ENCODE measurements at regions not wholly inside any gene's neighbourhood (a gene's known extent, or its start where the extent isn't known, plus 50 kb on each side); places are given as distances from the start of the nearest gene placed in this dataset.

DNA sequence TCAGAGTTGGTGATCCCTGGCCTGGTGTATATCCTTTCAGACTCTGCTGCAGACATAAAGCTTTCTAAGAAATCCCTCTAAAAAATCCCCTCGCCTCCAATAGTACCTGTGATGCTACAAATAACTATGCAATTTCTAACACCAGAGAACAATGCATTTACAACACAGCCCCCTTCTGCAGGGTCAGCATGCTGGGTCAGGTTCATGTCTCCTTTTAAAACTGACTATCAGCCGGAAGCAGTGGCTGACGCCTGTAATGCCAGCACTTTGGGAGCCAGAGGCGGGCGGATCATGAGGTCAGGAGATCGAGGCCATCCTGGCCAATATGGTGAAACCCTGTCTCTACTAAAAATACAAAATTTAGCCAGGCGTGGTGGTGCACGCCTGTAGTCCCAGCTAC lies 77.0 kb upstream of the SPATA12 start:
- DNase-seq: no peak

DNA sequence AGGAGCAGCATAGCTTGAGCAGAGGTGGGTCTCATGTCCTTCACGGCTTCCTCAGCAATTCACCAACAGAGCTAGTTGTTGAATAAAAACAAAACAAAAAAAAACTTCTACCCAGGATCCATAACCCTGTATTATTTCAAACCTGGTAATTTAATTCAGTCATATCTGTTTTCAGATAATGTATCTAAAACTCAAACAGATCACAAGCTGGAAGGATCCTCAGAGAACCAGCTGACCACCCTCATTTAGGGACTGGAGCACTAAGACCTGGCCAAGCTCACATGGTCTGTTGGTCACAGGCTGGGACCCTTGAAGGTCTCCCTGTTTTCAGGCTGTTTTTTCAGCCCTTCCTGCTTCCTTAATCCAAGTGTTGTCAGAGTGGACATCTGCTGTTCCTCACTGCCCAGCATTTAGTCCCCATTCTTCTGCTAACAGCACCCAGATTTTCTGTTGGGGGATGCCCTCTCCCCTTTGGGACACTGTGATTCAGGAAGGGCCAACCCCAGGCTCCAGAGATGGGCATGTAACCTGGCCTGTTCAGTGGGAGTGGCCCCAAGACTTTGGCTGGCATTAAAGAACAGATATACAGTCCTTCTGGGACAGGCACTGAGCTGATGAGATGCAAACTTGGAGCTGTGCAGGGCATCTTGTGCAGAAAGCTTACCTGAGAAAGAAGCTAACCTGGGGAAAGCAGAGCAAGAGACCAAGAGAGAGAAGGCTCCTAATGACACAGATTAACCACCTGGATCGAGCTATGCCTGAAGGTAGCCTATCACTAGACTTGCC lies 78.8 kb upstream of the SPATA12 start:
- DNase-seq: no peak

DNA sequence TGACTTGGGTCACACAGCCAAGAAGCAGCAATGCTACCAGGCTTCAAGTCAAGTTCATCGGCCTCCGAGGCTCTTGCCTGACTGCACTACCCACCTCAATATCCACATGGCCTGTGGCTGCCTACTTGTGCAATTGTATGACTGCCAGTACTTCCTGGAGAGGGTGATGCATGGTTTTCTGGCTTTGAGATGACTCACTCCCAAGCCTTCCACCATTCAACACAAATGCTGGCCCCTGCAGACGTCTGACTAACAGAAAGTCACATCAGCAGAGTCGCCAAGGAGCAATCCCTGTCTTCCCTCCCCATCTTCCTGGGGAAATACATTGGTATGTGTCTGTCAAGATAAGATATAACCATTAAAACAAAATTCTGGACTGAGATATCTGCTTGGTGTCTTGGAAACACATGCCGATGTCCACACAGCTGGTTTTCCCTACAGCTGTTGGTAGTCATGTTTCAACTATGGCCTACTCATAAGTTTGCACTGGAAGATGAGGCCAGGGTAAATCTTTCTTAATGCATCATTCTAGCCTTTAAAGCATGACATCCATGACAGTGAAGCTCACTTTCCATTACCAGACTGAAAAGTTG lies 79.6 kb upstream of the SPATA12 start:
- peak; percentile 32 for DNase-seq

DNA sequence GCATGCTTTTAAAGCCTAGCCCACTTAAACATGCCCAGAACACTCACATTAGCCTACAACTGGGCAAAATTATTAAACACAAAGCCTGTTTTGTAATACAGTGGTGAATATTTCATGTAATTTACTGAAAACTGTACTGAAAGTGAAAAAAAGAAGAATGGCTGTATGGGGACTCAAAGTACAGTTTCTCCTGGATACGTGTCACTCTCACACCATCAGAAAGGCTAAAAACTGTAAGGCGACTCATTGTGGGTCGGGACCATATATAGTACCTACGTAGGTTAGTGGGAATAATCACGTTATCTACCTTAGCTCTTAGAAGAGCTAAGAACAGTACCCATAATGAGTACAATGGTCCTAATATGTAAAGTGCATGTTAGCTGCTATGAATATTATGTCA lies 80.2 kb upstream of the SPATA12 start:
- DNase-seq: no peak

DNA sequence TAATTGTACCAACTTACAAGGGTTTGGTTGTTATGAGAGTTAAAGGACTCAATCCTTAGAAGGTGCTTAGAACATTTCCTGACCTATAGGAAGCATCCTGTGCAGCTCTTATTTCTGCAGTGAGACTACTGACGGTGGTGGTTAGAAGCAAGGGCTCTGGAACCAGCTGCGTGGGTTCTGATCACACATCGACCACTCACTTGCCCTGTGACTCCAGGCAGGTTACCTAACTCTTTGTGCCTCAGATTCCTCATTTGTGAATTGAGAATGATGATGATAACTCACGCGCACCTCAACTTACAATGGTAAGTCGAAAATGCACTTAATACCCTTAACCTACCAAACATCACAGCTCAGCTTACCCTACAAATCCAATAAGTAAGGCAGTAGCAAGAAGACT lies 80.7 kb upstream of the SPATA12 start:
- no peak for DNase-seq

DNA sequence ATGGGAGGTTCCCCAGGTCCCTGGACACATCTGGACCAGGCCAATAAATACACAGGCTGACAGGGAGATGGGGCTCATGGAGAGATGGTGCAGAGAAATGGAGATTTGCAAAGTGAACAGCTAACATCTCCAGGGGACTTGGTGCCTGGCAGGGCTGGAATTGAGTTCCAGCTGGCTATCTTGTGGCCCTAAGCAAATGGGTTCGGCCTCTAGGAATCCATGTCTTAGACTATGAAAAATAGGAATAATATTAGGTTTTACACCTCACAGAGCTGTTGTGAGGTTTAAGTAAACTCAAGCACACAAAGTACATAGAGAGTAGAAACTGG lies 82.9 kb upstream of the SPATA12 start:
- DNase-seq: no peak

DNA sequence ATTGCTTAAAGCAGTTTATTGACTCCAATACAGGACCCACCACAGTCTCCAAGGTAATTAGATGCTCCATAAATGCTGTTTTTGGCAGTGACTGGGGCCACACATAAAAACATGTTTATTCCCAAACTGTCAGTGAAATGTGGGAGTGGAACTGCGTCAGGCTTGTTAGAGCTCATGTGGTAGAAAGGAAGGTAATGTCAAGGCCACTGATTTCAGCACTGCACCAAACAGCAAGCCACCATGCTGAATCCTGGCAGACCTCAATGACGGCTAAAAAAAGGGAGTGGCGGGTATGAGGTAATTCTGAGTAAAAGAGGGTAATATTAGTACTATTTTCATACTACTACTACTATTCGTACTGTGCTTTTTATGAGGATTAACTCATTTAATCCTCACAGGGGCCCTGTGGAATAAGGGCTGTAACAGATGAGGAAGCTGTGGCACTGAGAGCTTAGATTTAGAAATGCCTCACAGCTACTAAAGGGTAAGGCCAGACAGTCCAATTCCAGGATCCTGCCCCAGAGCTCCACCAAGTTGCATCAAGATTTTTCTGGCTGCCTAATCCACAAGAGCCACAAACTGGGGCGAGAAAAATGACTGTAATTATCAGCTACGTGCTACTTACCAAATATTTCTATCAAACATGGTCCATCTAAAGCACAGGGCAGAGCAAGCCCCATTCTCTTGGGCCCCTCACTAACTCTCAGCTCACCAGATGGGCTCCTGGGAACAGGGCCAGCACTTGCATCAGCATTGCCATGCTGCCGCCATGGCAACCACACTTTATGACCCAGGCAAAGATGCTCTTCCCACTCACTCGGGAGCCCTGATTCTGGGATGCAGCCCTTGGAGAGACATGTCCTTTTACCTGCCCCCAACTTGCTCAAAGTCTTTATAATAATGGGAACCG lies 83.6 kb upstream of the SPATA12 start:
- no peak for DNase-seq

DNA sequence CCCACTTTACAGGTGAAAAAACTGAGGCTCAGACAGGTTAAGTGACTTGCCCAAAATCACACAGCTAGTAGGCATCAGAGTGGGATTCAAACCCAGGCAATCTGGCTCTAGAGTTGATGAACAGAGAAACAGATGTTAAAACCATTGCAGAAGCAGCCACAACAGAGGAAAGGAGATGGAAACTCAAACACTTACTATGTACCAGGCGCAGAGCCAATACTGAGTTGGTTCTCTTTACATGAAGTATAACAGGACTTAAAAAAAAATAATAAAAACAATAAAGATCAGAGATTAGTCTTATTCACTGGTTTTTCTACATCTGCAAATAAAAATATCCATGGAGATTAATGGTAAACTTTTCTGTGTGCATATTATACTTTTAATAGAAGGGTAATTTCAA lies 84.9 kb upstream of the SPATA12 start:
- no peak for DNase-seq

DNA sequence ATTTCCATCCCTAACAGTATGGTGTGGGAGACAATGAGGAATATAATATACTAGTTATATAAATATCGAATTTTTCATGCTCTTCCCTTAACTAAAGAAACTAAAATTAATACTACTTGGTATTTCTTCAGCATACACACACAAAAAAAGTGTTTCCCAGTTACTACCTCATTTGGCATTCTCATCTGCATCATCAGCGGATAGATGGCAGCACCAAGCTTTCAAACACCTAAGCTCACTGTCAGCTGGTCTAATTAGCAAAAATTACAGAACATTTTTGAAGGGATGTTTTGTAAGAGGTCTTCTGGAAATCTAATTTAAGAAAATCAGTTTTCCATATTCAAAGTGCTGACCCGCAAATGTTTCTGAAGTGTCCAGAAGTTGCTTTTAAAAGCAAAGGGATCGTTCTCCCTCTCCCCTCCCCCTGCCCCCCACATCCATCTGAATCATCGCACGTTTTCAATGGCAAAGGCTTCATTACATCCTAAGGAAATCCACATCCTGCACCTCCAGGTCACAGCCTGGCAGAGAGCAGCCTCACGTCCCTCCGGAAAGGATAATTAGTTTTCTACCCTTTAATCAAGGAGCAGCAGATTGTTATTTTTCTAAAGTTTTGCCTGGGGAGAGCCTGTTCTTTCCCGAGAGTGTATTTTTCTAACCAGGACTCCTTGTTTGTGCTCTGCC lies 86.1 kb upstream of the SPATA12 start:
- DNase-seq: no peak

DNA sequence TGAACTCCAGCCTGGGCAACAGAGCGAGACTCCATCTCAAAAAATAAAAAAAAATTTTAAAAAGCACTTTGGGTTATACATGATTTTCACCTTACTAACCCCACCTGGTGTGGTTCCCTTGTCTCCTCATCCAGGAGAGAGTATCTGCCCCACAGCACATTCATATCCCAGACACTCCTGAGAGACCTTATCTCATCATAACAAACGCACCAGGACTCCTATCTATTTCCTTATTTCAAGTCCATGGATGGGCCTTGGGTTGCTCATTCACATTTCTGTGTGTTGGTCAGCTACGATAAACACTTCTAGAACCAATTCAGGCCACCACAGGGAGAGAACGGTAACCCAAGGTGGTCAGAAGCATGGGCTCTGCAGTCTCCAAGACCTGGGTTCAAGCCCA lies 88.6 kb upstream of the SPATA12 start:
- DNase-seq: no peak

DNA sequence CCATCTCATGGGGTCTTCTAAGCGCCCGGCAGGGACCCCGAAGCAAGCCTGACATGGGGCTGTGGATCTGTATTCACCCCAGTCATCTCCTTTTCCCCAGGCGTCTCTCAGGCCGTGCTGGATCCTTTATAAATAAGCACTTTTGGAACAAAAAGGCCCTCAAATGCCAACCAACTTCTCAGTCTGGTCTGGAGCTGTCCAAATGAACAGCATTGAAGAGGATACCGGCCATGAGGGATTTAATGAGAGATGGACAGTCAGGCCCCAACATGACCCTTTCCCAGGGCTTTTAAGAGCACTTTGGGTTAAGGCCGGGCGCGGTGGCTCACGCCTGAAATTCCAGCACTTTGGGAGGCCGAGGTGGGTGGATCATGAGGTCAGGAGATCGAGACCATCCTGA lies 89.2 kb upstream of the SPATA12 start:
- no peak for DNase-seq

DNA sequence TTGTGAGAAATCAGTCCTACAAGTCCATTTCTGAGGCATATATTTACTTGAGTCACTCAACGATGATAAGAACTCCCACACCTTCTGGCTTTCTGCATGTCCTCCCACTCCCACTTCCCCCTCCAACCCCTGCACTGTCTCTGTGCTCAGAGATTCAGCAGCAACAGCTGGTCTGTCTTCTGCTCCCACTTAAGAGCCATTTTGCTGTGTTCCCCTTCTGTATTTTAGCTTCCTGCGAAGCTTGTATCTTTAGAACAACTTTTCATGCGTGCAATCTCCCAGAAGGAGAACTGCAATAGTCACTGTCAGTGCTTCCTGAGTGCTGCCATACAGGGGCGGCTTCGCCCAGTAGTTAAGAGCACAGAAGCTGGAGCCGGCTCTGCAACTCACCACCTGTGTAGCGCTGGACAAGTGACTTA lies 90.0 kb upstream of the SPATA12 start:
- no peak for DNase-seq

DNA sequence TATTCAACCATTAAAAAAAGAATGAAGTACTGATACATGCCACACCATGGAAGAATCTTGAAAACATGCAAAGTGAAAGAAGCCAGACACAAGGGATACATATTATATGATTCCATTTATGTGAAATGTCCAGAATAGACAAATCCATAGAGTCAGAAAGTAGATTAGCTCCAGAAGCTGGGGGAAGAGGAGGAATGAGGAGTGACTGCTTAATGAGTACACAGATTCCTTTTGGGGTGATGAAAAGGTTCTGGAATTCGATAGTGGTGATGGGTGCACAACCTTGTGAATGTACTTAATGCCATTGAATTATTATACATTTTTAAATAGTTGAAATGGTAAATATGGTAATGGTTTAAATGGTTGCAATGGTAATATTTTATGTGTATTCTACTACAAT lies 90.6 kb upstream of the SPATA12 start:
- DNase-seq: no peak

DNA sequence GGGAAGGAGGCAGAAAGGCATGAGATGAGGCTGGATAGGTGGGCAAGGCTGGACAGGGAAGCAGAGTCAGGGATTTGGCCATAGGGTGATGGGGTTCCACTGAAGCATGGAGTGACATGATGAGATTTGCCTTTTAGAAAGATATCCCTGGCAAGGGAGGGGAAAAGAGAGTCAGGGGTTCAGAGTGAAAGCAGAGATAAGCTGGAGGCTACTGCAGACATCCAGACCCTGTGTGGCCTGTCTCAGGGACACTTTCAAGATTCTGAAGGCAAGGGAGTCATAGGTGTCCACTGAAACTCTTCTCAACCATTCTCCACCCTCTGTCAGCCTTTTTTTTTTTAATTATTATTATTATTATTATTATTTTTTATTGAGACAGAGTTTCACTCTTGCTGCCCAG lies 94.0 kb upstream of the SPATA12 start:
- DNase-seq: no peak

DNA sequence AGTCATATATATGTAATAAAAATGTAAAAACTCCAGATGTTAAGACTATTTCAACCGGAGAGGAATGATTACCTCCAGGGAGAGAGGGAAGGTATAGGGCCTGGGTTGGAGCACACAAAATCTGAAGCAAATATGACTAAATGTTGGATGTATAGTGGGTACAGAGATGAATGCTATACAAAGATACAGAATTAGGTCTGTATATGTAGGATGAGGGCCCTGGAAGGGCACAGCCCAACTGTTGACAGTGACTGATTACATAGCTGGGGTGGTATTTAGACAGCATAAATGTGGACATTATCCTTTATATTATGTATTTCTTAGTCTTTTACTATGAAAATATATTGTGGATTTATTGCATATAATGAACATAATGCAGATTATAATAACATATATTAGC lies 94.4 kb upstream of the SPATA12 start:
- DNase-seq: no peak

DNA sequence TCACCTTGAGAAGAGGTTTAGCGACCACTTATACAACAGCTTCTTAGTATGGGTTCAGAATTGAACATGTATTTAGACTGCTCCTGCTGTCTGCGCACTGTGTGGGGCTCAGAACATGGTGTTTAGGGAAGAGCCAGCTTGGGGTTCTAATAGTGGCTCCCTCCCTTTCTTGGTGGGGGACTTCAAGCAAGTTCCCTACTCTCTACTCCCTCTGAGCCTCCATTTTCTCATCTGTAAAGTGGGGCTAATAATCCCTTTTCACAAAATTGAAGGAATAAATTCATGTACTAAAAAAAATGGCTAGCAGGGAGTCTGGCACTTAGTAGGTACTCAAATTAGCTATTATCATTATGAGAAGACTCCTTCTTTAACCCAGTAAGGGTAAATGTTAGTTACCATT lies 97.5 kb upstream of the SPATA12 start:
- no peak for DNase-seq

DNA sequence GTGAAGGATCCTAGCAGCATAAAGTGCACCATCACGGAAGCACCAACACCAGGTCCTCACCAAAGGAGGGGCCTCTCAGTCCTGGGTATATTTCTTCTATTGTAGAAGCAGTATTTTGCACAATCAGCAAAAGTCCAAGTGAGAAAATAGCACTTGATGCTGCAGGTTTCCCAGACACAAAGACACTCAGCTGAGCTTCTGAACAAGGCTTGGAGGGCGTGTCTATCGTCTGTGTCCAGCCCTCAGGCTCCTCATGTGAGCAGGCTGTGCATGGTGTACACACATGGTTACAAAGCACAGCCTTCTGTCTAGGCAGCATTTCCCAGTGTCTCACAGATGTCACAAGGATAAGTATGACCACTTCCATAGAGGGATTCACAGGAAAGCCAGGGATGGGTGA lies 98.3 kb upstream of the SPATA12 start:
- no peak for DNase-seq

DNA sequence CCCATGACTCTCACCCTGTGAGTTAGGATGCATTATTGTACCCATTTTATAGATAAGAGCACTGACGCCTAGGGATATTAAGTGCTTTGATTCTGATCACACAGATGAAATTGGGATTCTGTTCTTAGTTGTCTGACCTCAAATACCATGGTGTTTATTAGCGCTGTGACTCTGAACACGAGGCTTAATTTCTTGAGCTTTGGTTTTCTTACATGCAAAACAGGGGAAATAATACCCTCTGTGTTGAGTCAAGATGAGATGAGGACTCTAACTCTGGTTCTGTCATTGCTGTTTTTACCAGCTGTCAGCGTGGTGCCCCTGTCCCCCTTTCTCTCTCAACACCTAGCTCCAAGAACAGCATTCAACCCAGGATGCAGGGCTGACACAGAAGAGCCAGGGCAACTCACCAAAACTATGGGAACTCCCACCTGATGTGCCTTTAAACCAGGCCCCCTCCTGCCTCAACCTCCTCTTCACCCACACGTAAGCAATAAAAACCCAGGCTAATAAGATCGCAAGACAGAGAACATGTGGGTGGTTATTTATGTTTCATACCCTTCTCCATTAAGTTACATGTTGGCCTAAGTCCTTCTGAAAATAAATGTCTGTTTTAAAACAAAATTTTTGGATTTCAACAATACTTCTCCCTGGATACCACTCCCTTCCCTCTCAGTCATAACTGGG lies 100.1 kb upstream of the SPATA12 start:
- no peak for DNase-seq

DNA sequence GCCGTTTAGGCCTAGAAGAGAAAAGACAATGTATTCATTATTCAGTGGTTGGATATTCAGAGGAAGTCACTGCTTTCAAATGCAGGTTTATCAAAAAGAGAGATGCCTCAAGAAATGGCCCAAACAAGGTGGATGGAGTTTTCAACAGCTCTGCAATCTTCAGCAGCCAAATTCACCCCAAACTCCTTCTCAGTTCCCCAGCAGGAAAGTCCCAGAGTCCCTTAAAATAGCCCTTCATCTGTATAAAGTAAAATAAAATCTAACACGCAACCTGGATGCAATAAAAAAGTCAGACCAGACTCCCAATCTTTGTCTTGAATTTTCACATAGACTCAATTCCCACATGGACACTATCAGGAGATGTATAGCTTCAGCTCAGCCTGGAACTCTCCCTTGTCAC lies 101.6 kb upstream of the SPATA12 start:
- DNase-seq: no peak

DNA sequence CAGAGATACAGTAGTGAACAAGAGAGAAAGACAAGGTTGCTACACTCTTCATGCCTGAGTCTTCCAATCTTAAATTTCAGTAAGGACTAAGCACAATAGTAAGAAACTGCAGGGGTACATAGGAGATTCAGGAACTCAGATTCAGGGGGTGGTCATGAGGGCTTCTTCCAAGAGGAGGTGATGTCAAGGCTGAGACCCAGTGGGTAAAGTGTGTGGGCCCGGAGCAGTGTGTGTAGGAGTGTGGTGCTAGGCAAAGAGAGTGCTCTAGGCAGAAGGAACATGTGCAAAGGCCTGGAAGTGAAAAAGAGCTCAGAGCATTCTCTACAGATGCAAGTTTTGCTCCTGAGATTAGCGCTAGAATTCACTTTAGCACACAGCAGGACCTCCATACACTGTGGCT lies 102.9 kb upstream of the SPATA12 start:
- DNase-seq: no peak

DNA sequence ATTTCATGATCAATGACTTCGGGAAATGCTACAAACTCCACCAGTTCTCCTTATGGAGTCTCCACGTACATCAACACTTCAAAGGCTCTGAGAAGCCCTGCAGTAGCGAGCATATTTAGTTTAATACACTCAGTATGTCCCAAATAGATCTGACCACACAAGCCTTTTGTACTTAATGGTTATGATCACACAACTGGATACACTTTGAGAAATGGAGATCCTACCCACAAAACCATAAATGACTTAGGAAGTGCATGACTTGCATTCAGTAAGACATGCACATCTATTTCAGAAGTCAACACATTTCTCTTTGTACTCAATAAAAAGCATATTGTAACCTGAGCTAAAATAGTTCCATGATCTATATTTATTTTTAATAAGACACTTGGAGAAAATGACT lies 103.6 kb upstream of the SPATA12 start:
- no peak for DNase-seq

DNA sequence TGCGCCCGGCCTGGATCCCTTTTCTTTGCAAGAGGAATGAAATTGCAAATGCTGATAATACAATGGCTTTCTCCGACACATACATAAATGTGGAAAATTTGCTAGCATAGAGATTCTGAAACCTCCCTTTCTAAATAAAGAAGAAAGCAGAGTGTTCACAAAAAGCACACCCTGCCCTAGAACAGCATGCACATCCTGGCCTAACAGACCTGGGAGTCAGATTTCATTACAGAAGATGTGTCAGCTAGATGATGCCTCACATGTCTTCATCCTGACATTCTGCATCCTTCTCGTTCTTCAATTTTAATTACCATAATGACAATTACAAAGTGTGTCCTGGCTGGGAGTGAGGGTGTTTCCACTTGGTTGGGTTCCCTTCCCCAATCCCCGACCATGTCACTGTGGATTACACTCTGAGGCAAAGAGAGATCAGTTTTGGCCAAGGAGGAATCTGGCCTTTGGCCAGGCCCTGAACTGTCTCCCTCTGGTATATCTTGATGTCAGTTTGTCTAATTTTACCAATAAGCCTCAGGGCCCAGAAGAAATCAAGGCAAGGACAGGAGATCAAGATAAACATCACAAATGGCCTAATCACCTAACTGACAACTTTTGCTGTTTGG lies 104.9 kb upstream of the SPATA12 start:
- no peak for DNase-seq

Measured in DMS53 (cell line).